ENCODE measurements at regions not wholly inside any gene's neighbourhood (a gene's known extent, or its start where the extent isn't known, plus 50 kb on each side); places are given as distances from the start of the nearest gene placed in this dataset.

GRCh38 chr12:61808856-61809255 is 451.3 kb upstream of the USP15 start:
- TF ChIP-seq EZH2 (IDR thresholded peaks at IDR 0.05; ENCODE audit: insufficient read depth, poor library complexity, severe bottlenecking) = no peak
- TF ChIP-seq EZH2phosphoT487 (IDR thresholded peaks at IDR 0.05; ENCODE audit: insufficient read depth, low read depth) = no peak
